HG02884 (cell line): ENCODE measurements at regions not wholly inside any gene's neighbourhood (a gene's known extent, or its start where the extent isn't known, plus 50 kb on each side); places are given as distances from the start of the nearest gene placed in this dataset.

Experiments
- ATAC-seq: cut with Tn5 transposase; IDR thresholded peaks from one replicate; pipeline ENCODE4 v1.9.1; 2021; ENCODE audit warnings: mild to moderate bottlenecking, moderate library complexity; ENCODE audit not compliant: unreplicated experiment

- ATAC-seq = no peak
Observed at GRCh38 chr9:126218359-126219125, 108.1 kb upstream of the MVB12B start.

GRCh38 chr9:126219166-126219565 is 107.5 kb upstream of the MVB12B start:
- no peak for ATAC-seq

- no peak for ATAC-seq
Observed at GRCh38 chr9:126219648-126220063, 107.0 kb upstream of the MVB12B start.

GRCh38 chr9:126221480-126221879 is 105.1 kb upstream of the MVB12B start:
- ATAC-seq = no peak

GRCh38 chr9:126222363-126222834 is 104.2 kb upstream of the MVB12B start:
- no peak for ATAC-seq

GRCh38 chr9:126222835-126223431 is 103.7 kb upstream of the MVB12B start:
- no peak for ATAC-seq

- no peak for ATAC-seq
Observed at GRCh38 chr9:126223798-126224531, 102.7 kb upstream of the MVB12B start.

- ATAC-seq = no peak
Observed at GRCh38 chr9:126225611-126226609, 100.7 kb upstream of the MVB12B start.

GRCh38 chr9:126226991-126227936 is 99.4 kb upstream of the MVB12B start:
- ATAC-seq = no peak

- no peak for ATAC-seq
Observed at GRCh38 chr9:126228111-126228780, 98.4 kb upstream of the MVB12B start.

- peak; percentile 54 for ATAC-seq
Observed at GRCh38 chr9:126228781-126229444, 97.7 kb upstream of the MVB12B start.

- ATAC-seq = no peak
Observed at GRCh38 chr9:126229501-126229900, 97.1 kb upstream of the MVB12B start.

- no peak for ATAC-seq
Observed at GRCh38 chr9:126230692-126231091, 95.9 kb upstream of the MVB12B start.

GRCh38 chr9:126232461-126232860 is 94.2 kb upstream of the MVB12B start:
- no peak for ATAC-seq

- no peak for ATAC-seq
Observed at GRCh38 chr9:126233175-126233574, 93.5 kb upstream of the MVB12B start.

- no peak for ATAC-seq
Observed at GRCh38 chr9:126233913-126234525, 92.6 kb upstream of the MVB12B start.

GRCh38 chr9:126234681-126235335 is 91.8 kb upstream of the MVB12B start:
- ATAC-seq = no peak
